ENCODE measurements at regions not wholly inside any gene's neighbourhood (a gene's known extent, or its start where the extent isn't known, plus 50 kb on each side); places are given as distances from the start of the nearest gene placed in this dataset.

DNA sequence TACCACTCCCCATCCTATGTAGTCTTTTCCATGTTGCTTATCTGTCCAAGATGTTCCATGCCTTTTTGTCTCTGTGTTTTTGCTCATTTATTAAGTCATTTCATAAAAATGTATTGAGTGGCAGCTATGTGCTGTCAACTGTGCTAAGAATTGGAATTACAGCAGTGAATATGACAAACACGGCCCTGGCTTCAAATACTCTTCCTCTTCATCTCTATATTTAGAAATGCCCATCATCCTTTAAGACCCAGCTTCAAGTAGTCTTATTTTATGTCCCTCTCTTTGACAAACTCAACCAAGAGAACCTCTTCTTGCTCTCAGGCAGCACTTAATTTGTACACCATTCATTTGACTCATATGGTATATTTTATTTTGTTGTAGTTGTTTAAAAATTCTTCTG is 55.4 kb upstream of the AMOT start:
- H3K4me3 ChIP-seq (ENCODE audit: low read length): no peak overlapping the region
- TF ChIP-seq, protein P1, sequence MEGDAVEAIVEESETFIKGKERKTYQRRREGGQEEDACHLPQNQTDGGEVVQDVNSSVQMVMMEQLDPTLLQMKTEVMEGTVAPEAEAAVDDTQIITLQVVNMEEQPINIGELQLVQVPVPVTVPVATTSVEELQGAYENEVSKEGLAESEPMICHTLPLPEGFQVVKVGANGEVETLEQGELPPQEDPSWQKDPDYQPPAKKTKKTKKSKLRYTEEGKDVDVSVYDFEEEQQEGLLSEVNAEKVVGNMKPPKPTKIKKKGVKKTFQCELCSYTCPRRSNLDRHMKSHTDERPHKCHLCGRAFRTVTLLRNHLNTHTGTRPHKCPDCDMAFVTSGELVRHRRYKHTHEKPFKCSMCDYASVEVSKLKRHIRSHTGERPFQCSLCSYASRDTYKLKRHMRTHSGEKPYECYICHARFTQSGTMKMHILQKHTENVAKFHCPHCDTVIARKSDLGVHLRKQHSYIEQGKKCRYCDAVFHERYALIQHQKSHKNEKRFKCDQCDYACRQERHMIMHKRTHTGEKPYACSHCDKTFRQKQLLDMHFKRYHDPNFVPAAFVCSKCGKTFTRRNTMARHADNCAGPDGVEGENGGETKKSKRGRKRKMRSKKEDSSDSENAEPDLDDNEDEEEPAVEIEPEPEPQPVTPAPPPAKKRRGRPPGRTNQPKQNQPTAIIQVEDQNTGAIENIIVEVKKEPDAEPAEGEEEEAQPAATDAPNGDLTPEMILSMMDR (conservative IDR thresholded peaks at IDR 0.05; ENCODE audit: low read length): no peak
- no peak for DNase-seq (ENCODE audit: low read depth)
